ENCODE measurements at regions not wholly inside any gene's neighbourhood (a gene's known extent, or its start where the extent isn't known, plus 50 kb on each side); places are given as distances from the start of the nearest gene placed in this dataset.

DNA sequence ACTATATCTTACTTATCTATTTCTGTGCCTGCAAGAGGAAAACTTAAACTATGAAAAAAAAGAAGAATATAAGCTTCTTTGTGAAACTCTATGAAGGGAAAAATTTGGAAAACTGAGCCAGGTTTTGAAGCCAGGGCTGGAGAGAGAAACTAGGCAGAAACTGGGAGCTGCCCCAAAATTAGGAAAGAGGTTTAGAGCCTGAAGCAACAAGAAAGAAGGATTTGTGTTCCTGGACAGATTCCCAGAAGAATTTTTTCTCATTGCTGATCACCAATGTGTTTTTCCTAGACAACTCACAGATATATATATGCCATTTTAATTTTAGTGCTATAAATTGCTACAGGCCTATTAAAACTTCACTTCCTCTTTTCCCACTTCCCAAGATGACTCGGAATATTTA, 245.0 kb upstream of the GEMIN8 start:
- Histone ChIP-seq H3K27ac (ENCODE audit: low read length) (no peak overlapping the region), H3K9me3 (ENCODE audit: control insufficient read depth, insufficient read depth, low read length) (no peaks in the 10 kb centered on the region), H3K4me3 (ENCODE audit: low read length) (no peak overlapping the region), H3K36me3 (ENCODE audit: control insufficient read depth, insufficient read depth, low read length) (no peaks in the 10 kb centered on the region), H3K27me3 (ENCODE audit: control insufficient read depth, insufficient read depth, low read length) (no peaks in the 10 kb centered on the region), H3K4me1 (ENCODE audit: control insufficient read depth, insufficient read depth, low read length) (no peaks in the 10 kb centered on the region)
- TF ChIP-seq, protein P1, sequence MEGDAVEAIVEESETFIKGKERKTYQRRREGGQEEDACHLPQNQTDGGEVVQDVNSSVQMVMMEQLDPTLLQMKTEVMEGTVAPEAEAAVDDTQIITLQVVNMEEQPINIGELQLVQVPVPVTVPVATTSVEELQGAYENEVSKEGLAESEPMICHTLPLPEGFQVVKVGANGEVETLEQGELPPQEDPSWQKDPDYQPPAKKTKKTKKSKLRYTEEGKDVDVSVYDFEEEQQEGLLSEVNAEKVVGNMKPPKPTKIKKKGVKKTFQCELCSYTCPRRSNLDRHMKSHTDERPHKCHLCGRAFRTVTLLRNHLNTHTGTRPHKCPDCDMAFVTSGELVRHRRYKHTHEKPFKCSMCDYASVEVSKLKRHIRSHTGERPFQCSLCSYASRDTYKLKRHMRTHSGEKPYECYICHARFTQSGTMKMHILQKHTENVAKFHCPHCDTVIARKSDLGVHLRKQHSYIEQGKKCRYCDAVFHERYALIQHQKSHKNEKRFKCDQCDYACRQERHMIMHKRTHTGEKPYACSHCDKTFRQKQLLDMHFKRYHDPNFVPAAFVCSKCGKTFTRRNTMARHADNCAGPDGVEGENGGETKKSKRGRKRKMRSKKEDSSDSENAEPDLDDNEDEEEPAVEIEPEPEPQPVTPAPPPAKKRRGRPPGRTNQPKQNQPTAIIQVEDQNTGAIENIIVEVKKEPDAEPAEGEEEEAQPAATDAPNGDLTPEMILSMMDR (IDR thresholded peaks at IDR 0.05), result no peak
- H3K9me3 Mint-ChIP-seq, result peaks cover 3 to 11% of the 10 kb centered on the region in 2 donors
- WGBS (ENCODE audit: insufficient coverage), result 77% methylated on average over 1 of the region's 1 CpG
- intact Hi-C loops (cut with micrococcal nuclease), result no loop called here
- no peak overlapping the region for H3K4me3 Mint-ChIP-seq
- DNase-seq (no peak), ATAC-seq (no peak)
- no peaks in the 10 kb centered on the region for H3K36me3 Mint-ChIP-seq
- no peaks in the 10 kb centered on the region for H3K4me1 Mint-ChIP-seq
- no peak overlapping the region for H3K27ac Mint-ChIP-seq
- H3K27me3 Mint-ChIP-seq (ENCODE audit: low read depth in 2 of 2), result no peaks in the 10 kb centered on the region

DNA sequence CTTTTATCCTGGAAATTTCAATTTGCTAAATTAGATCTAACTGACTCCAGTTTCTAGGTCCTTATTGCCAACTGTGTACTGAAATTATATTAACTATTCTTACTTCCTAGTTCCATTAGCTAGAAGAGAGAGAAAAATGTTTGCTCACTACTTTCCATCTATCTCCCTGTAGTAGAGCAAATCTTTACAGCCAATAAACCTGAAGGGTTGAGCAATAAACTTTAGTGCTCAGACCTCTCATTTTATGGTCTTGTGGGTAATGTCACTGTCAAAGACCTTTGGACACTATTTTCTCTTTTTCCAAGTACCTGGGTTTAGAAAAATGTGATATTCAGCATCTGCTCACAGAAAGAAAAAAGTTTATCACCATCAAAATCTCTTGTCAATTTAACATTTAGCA, 237.5 kb upstream of the GEMIN8 start:
- Histone ChIP-seq H3K4me3 (ENCODE audit: low read length) (no peak overlapping the region), H3K9me3 (ENCODE audit: control insufficient read depth, insufficient read depth, low read length) (no peaks in the 10 kb centered on the region), H3K27ac (ENCODE audit: low read length) (no peak overlapping the region), H3K4me1 (ENCODE audit: control insufficient read depth, insufficient read depth, low read length) (no peaks in the 10 kb centered on the region), H3K27me3 (ENCODE audit: control insufficient read depth, insufficient read depth, low read length) (no peaks in the 10 kb centered on the region), H3K36me3 (ENCODE audit: control insufficient read depth, insufficient read depth, low read length) (no peaks in the 10 kb centered on the region)
- intact Hi-C loops (cut with micrococcal nuclease), result no loop called here
- Mint-ChIP-seq H3K9me3 (peaks cover 0 to 3% of the 10 kb centered on the region in 2 donors), H3K4me3 (no peak overlapping the region), H3K4me1 (no peaks in the 10 kb centered on the region), H3K27ac (no peak overlapping the region), H3K36me3 (no peaks in the 10 kb centered on the region), H3K27me3 (ENCODE audit: low read depth in 2 of 2) (no peaks in the 10 kb centered on the region)
- TF ChIP-seq, protein P1 (IDR thresholded peaks at IDR 0.05), result no peak
- ATAC-seq (no peak), DNase-seq (no peak)

DNA sequence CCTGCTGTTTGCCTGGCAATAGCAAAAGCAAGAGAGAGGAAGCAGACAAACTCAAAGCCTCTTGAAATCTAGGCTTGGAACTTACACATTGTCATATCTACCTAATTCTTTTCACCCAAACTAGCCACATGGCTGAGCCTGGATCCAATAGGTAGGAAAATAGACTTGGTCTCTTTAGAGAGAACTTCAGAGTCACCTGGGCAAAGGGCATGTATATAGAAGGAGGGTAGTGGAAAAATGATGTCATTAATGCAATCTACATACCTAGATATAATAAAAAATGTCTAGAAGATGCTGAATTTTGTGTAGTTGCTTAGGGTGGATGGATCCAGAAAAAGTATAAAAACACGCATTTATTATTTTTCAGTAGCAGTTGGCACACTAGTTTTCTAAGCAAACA, 237.0 kb upstream of the GEMIN8 start:
- TF ChIP-seq, protein P1 (IDR thresholded peaks at IDR 0.05), result no peak
- Histone ChIP-seq H3K27me3 (ENCODE audit: control insufficient read depth, insufficient read depth, low read length) (no peaks in the 10 kb centered on the region), H3K27ac (ENCODE audit: low read length) (no peak overlapping the region), H3K4me3 (ENCODE audit: low read length) (no peak overlapping the region), H3K4me1 (ENCODE audit: control insufficient read depth, insufficient read depth, low read length) (no peaks in the 10 kb centered on the region), H3K36me3 (ENCODE audit: control insufficient read depth, insufficient read depth, low read length) (no peaks in the 10 kb centered on the region), H3K9me3 (ENCODE audit: control insufficient read depth, insufficient read depth, low read length) (no peaks in the 10 kb centered on the region)
- intact Hi-C loops (cut with micrococcal nuclease), result no loop called here
- H3K27me3 Mint-ChIP-seq (ENCODE audit: low read depth in 2 of 2), result no peaks in the 10 kb centered on the region
- H3K27ac Mint-ChIP-seq, result no peak overlapping the region
- peaks cover 0 to 3% of the 10 kb centered on the region in 2 donors for H3K9me3 Mint-ChIP-seq
- no peak for DNase-seq
- no peaks in the 10 kb centered on the region for H3K36me3 Mint-ChIP-seq
- ATAC-seq, result no peak
- WGBS (ENCODE audit: insufficient coverage), result no CpG with 5 or more reads among the region's 1 CpG
- no peaks in the 10 kb centered on the region for H3K4me1 Mint-ChIP-seq
- H3K4me3 Mint-ChIP-seq, result no peak overlapping the region

DNA sequence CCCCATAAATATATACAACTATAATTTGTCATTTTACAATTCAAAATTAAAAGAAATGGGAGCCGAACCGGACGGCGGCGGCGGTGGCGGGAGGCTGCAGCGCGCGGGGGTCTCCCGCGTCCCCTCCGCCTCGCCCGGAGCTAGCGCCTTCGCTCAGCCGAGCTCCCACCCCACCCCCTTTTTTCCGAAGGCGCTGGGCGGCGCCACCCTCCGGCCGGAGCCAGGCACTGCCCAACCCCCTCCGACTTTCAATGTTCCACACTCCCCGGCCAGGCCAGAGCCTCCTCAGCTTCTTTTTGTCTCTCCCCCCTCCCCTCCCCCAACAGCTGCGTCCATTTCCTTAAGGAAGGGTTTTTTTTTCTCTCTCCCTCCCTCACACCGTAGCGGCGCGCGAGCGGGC, 214.1 kb upstream of the GEMIN8 start:
- Histone ChIP-seq H3K4me1 (ENCODE audit: control insufficient read depth, insufficient read depth, low read length) (no peaks in the 10 kb centered on the region), H3K27me3 (ENCODE audit: control insufficient read depth, insufficient read depth, low read length) (no peaks in the 10 kb centered on the region), H3K27ac (ENCODE audit: low read length) (no peak overlapping the region), H3K36me3 (ENCODE audit: control insufficient read depth, insufficient read depth, low read length) (no peaks in the 10 kb centered on the region), H3K9me3 (ENCODE audit: control insufficient read depth, insufficient read depth, low read length) (no peaks in the 10 kb centered on the region), H3K4me3 (ENCODE audit: low read length) (no peak overlapping the region)
- WGBS (ENCODE audit: insufficient coverage), result 64% methylated on average over 26 of the region's 33 CpGs
- DNase-seq (no peak), ATAC-seq (no peak)
- H3K27me3 Mint-ChIP-seq (ENCODE audit: low read depth in 2 of 2), result peaks cover 0 to 8% of the 10 kb centered on the region in 2 donors
- peaks cover 2 to 4% of the 10 kb centered on the region in 2 donors for H3K9me3 Mint-ChIP-seq
- H3K36me3 Mint-ChIP-seq, result no peaks in the 10 kb centered on the region
- H3K4me3 Mint-ChIP-seq, result no peak overlapping the region
- TF ChIP-seq, protein P1 (IDR thresholded peaks at IDR 0.05), result no peak
- intact Hi-C loops (cut with micrococcal nuclease), result no loop called here
- H3K4me1 Mint-ChIP-seq, result no peaks in the 10 kb centered on the region
- H3K27ac Mint-ChIP-seq, result no peak overlapping the region

Measured in natural killer cell (primary cell).